Tibial nerve (tissue), 4 donors: ENCODE measurements at regions not wholly inside any gene's neighbourhood (a gene's known extent, or its start where the extent isn't known, plus 50 kb on each side); places are given as distances from the start of the nearest gene placed in this dataset.

Experiments used
- DNase-seq, 2 donors: peaks; one replicate each; pipeline ENCODE4 v3.0.0-alpha.2; 2019; ENCODE audit warnings: low spot score in 2 of 2
- H3K27ac ChIP-seq, 4 donors: fragments of 200-600 bp; sonication (generic) in 3 of 4; one replicate each; pipeline ENCODE4 v1.5.1; 2017 to 2019; ENCODE audit warnings: mild to moderate bottlenecking in 1 of 4
- H3K27me3 ChIP-seq, 2 donors: fragments of 200-600 bp; sonication (generic) in 1 of 2; one replicate each; pipeline versions ENCODE4 v1.5.1 to v1.6.0; 2017 to 2019
- H3K36me3 ChIP-seq, 3 donors: fragments of 200-600 bp; sonication (generic); one replicate each; pipeline ENCODE4 v1.5.1; 2018 to 2019
- H3K4me1 ChIP-seq, 4 donors: fragments of 200-600 bp; sonication (generic) in 3 of 4; one replicate each; pipeline ENCODE4 v1.5.1; 2017 to 2019
- H3K4me3 ChIP-seq, 4 donors: fragments of 200-600 bp; sonication (generic) in 3 of 4; one replicate each; pipeline ENCODE4 v1.5.1; 2017 to 2019; ENCODE audit warnings: mild to moderate bottlenecking in 1 of 4, moderate library complexity in 1 of 4
- H3K9me3 ChIP-seq, 4 donors: fragments of 200-600 bp; sonication (generic) in 3 of 4; one replicate each; pipeline ENCODE4 v1.5.1; 2017 to 2019
- EP300 ChIP-seq, 2 donors: sonication (generic); formaldehyde crosslinking; IDR thresholded peaks; one replicate each; pipeline ENCODE4 v1.6.1; 2017; ENCODE audit warnings: antibody characterized with exemption in 2 of 2, mild to moderate bottlenecking in 1 of 2
- POLR2A ChIP-seq, 2 donors: fragments of 450-650 bp; IDR thresholded peaks; one replicate each; pipeline ENCODE4 v1.6.1; 2017; ENCODE audit warnings: antibody characterized with exemption in 2 of 2, mild to moderate bottlenecking in 2 of 2, moderate library complexity in 2 of 2
- WGBS, 2 donors: methylation state at CpG; one replicate each; pipeline ENCODE4 v1.1.5; 2018; 5-methylcytosine and 5-hydroxymethylcytosine counted together
- TF ChIP-seq, protein P1 (sequence below), 5 experiments: fragments of 200-600 bp in 3 of 5; fragments of 450-650 bp in 2 of 5; sonication (generic) in 3 of 5; IDR thresholded peaks; one replicate each; pipeline ENCODE4 v1.5.1; 2016 to 2019; ENCODE audit warnings: antibody characterized with exemption in 5 of 5, mild to moderate bottlenecking in 3 of 5, moderate library complexity in 2 of 5

DNA sequence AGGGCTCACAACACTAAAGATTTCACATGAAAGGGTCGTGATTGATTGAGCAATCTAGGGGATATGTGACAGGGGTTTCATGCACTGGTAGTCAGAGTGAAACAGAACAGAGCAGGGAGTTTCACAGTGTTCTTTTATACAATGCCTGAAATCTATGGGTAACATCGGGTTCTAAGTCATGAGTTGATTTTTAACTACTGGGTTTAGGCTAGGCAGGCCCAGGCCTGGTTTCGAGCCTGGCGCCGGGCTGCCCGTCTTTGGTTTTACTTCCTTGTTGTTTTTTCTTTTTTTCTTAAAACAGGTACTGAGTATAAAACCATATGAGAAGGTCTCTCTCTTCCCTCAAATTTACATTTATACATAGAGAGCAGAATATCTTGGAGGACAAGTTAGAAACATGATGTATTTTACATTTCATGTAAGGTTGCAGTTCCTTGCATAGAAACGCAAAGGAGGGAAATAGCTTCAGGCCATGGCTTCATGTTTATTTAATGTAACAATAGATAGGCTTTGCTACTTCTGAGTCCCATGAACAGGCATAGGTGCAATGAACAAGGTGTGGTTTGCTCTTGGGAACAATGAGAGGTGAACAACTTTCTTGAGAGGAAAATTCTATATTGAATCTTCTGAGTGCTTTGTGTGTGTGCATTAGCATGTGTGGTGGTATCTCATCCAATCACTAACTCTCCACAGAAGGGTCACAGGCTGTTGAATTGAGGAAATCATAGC is 128.9 kb upstream of the RXFP2 start:
- Histone ChIP-seq H3K4me3 (no peak overlapping the region), H3K27me3 (no peaks in the 10 kb centered on the region), H3K9me3 (peaks cover 0 to 11% (median 0%) of the 10 kb centered on the region in 4 donors), H3K4me1 (no peaks in the 10 kb centered on the region), H3K36me3 (no peaks in the 10 kb centered on the region), H3K27ac (no peak overlapping the region)
- TF ChIP-seq POLR2A (IDR thresholded peaks at IDR 0.05), result no peak
- TF ChIP-seq, protein P1, sequence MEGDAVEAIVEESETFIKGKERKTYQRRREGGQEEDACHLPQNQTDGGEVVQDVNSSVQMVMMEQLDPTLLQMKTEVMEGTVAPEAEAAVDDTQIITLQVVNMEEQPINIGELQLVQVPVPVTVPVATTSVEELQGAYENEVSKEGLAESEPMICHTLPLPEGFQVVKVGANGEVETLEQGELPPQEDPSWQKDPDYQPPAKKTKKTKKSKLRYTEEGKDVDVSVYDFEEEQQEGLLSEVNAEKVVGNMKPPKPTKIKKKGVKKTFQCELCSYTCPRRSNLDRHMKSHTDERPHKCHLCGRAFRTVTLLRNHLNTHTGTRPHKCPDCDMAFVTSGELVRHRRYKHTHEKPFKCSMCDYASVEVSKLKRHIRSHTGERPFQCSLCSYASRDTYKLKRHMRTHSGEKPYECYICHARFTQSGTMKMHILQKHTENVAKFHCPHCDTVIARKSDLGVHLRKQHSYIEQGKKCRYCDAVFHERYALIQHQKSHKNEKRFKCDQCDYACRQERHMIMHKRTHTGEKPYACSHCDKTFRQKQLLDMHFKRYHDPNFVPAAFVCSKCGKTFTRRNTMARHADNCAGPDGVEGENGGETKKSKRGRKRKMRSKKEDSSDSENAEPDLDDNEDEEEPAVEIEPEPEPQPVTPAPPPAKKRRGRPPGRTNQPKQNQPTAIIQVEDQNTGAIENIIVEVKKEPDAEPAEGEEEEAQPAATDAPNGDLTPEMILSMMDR (IDR thresholded peaks at IDR 0.05), result no peak
- no peak for TF ChIP-seq EP300 (IDR thresholded peaks at IDR 0.05)
- DNase-seq, result no peak
- WGBS, 2 donors, result 91 to 92% methylated on average over 7 of the region's 7 CpGs

DNA sequence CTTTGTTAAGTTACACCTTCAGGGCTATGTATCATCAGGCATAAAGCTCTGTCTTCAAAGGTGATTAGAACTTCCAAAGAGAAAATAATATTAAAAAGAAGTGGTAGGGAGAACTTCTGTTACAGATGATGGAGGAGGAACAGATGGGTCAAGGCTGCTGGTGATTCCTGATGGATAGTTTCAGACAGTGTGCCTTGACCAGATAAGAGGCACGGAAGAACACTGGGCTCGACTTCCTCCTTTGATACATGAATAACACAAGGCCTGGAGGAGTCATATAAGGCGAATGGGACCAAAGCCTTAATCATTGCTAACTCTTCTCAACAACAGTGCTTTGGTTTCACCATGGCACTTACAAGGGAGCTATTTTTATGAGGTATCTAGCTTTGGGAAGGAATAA is 128.1 kb upstream of the RXFP2 start:
- H3K27ac ChIP-seq, result no peak overlapping the region
- TF ChIP-seq EP300 (IDR thresholded peaks at IDR 0.05) (no peak), POLR2A (IDR thresholded peaks at IDR 0.05) (no peak)
- TF ChIP-seq, protein P1 (IDR thresholded peaks at IDR 0.05), result no peak
- H3K4me3 ChIP-seq, result no peak overlapping the region
- H3K36me3 ChIP-seq, result no peaks in the 10 kb centered on the region
- no peaks in the 10 kb centered on the region for H3K4me1 ChIP-seq
- H3K27me3 ChIP-seq, result no peaks in the 10 kb centered on the region
- peaks cover 0 to 11% (median 0%) of the 10 kb centered on the region in 4 donors for H3K9me3 ChIP-seq
- no peak for DNase-seq
- WGBS, 2 donors, result 86 to 96% methylated on average over 3 of the region's 3 CpGs

DNA sequence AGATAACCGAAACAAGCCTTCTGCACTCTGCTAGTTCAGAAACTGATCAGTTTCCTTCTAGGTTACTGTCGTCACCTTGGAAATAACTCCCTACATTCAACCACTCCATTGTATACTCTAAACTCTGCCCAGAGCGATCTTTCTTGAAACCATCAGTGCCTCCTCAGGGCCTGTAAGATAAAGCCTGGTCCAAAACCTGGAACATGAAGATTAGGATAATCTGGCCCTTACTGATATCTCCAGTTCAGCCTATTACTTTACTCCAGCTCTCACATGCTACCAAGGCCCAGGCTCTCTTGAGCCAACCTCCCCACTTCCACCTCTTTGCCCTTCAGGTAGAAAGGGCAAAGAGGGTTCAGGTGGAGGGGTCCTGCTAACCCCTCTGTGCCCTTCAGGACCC is 125.3 kb upstream of the RXFP2 start:
- Histone ChIP-seq H3K4me1 (no peaks in the 10 kb centered on the region), H3K36me3 (no peaks in the 10 kb centered on the region), H3K27ac (no peak overlapping the region), H3K9me3 (peaks cover 0 to 11% (median 0%) of the 10 kb centered on the region in 4 donors), H3K4me3 (no peak overlapping the region), H3K27me3 (no peaks in the 10 kb centered on the region)
- 92 to 100% methylated on average over 3 of the region's 3 CpGs for WGBS, 2 donors
- DNase-seq, result no peak
- no peak for TF ChIP-seq POLR2A (IDR thresholded peaks at IDR 0.05)
- no peak for TF ChIP-seq EP300 (IDR thresholded peaks at IDR 0.05)
- TF ChIP-seq, protein P1 (IDR thresholded peaks at IDR 0.05), result no peak

DNA sequence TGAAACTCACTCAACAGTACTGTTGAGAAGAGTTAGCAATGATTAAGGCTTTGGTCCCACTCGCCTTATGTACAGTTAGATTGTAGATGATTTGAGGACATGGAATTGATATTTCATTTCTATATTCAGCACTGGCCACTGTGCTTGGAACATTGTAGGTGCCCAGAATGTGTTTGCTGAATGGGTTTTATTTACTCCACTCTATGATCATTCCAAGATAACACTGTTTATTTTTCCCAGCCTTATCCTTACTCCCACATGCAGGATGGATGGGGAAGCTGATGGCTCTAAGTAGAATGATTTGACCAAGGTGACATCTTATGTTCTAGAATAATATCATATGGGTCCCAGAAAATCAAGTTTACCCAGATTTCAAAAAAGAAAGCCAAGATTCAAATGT is 124.6 kb upstream of the RXFP2 start:
- no peak for TF ChIP-seq EP300 (IDR thresholded peaks at IDR 0.05)
- no peak for TF ChIP-seq POLR2A (IDR thresholded peaks at IDR 0.05)
- TF ChIP-seq, protein P1 (IDR thresholded peaks at IDR 0.05), result no peak
- no peak for DNase-seq
- WGBS, 2 donors, result 89 to 90% methylated on average over 1 of the region's 1 CpG
- peaks cover 0 to 11% (median 0%) of the 10 kb centered on the region in 4 donors for H3K9me3 ChIP-seq
- no peaks in the 10 kb centered on the region for H3K27me3 ChIP-seq
- no peaks in the 10 kb centered on the region for H3K4me1 ChIP-seq
- H3K27ac ChIP-seq, result no peak overlapping the region
- H3K4me3 ChIP-seq, result no peak overlapping the region
- H3K36me3 ChIP-seq, result no peaks in the 10 kb centered on the region

DNA sequence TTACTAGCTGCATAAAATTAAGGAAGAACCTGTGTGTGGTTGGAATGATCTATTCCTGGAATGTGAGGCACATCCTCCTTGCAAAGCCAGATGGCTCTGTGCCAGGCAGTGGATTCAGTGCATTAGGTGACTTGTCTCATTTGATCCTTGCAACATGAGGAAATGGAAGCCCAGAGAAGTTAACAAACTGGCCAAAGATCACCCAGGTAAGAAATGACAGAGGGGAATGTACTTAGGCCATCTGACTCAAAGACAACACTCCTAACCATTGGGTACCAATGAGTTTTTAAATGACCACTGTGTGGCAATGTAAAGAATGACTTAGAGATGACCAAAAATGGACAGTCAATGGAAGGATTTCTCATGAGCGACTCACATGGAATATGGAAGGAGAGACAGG is 114.2 kb upstream of the RXFP2 start:
- no peak overlapping the region for H3K27ac ChIP-seq
- H3K4me1 ChIP-seq, result no peaks in the 10 kb centered on the region
- no peak overlapping the region for H3K4me3 ChIP-seq
- DNase-seq, result no peak
- no peaks in the 10 kb centered on the region for H3K36me3 ChIP-seq
- H3K9me3 ChIP-seq, result peaks cover 0 to 5% (median 0%) of the 10 kb centered on the region in 4 donors
- no peaks in the 10 kb centered on the region for H3K27me3 ChIP-seq
- TF ChIP-seq EP300 (IDR thresholded peaks at IDR 0.05) (no peak), POLR2A (IDR thresholded peaks at IDR 0.05) (no peak)
- TF ChIP-seq, protein P1 (IDR thresholded peaks at IDR 0.05), result no peak
- WGBS, 2 donors, result 91 to 96% methylated on average over 1 of the region's 1 CpG
